Ascending aorta (tissue), 2 donors: ENCODE measurements at regions not wholly inside any gene's neighbourhood (a gene's known extent, or its start where the extent isn't known, plus 50 kb on each side); places are given as distances from the start of the nearest gene placed in this dataset.

Experiments used
- DNase-seq, 2 donors: peaks; one replicate each; pipeline ENCODE4 v3.0.0-alpha.2; 2019; ENCODE audit warnings: low spot score in 2 of 2
- H3K27ac ChIP-seq, 2 donors: fragments of 200-600 bp; sonication (generic); one replicate each; pipeline ENCODE4 v1.5.1; 2016 to 2017; ENCODE audit warnings: mild to moderate bottlenecking in 1 of 2
- H3K27me3 ChIP-seq: fragments of 200-600 bp; sonication (generic); one replicate; pipeline ENCODE4 v1.5.1; 2017
- H3K36me3 ChIP-seq, 2 donors: fragments of 200-600 bp; sonication (generic); one replicate each; pipeline ENCODE4 v1.5.1; 2016
- H3K4me1 ChIP-seq, 2 donors: fragments of 200-600 bp; sonication (generic); one replicate each; pipeline ENCODE4 v1.5.1; 2016 to 2017; ENCODE audit warnings: mild to moderate bottlenecking in 1 of 2
- H3K4me3 ChIP-seq, 2 donors: fragments of 200-600 bp; sonication (generic); one replicate each; pipeline ENCODE4 v1.5.1; 2016 to 2017; ENCODE audit warnings: mild to moderate bottlenecking in 1 of 2
- H3K9me3 ChIP-seq, 2 donors: fragments of 200-600 bp; sonication (generic); one replicate each; pipeline ENCODE4 v1.5.1; 2016
- CTCF ChIP-seq, 3 experiments: fragments of 200-600 bp in 2 of 3; fragments of 450-650 bp in 1 of 3; sonication (generic) in 2 of 3; IDR thresholded peaks; one replicate each; pipeline ENCODE4 v1.5.1; 2016 to 2019; ENCODE audit warnings: antibody characterized with exemption in 3 of 3, mild to moderate bottlenecking in 1 of 3, moderate library complexity in 1 of 3
- intact Hi-C: fragments of 100-400 bp; cut with DNase I; formaldehyde crosslinking; loops from one replicate; pipeline ENCODE4 v1.15.1; 2023

- intact Hi-C loops = no loop called here
These were observed 231.2 kb upstream of the LYPLAL1 start for GRCh38 chr1:218942431-218942830.

DNA sequence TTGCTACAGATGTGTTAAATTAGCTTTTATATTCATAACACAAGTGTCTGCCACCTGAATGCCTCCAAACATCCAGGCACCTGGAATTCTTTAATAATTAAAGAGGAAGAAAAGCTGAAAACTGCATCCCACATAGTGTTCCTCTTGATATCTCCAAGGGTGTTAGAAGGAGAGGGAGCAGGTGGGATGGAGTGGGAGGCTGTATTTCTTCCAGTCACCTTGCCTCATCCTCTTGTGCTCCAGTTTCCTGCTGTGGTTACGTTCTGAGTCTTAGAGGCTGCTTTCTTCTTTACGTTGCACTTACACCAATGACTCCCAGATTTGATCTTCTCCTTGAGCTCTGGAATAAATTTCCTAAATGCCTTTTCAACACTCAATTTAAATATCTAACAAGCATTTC, 230.3 kb upstream of the LYPLAL1 start:
- Histone ChIP-seq H3K4me1 (no peaks in the 10 kb centered on the region), H3K4me3 (no peak overlapping the region), H3K27ac (no peak overlapping the region), H3K36me3 (no peaks in the 10 kb centered on the region), H3K9me3 (no peaks in the 10 kb centered on the region), H3K27me3 (no peaks in the 10 kb centered on the region)
- intact Hi-C loops = no loop called here
- no peak for DNase-seq
- no peak for TF ChIP-seq CTCF (IDR thresholded peaks at IDR 0.05)

More at GRCh38 chr1:218942431-218942830, 231.2 kb upstream of the LYPLAL1 start:
- Histone ChIP-seq H3K27me3 (no peaks in the 10 kb centered on the region), H3K4me3 (no peak overlapping the region), H3K27ac (no peak overlapping the region), H3K9me3 (no peaks in the 10 kb centered on the region), H3K4me1 (no peaks in the 10 kb centered on the region), H3K36me3 (no peaks in the 10 kb centered on the region)
- DNase-seq = no peak
- no peak for TF ChIP-seq CTCF (IDR thresholded peaks at IDR 0.05)

DNA sequence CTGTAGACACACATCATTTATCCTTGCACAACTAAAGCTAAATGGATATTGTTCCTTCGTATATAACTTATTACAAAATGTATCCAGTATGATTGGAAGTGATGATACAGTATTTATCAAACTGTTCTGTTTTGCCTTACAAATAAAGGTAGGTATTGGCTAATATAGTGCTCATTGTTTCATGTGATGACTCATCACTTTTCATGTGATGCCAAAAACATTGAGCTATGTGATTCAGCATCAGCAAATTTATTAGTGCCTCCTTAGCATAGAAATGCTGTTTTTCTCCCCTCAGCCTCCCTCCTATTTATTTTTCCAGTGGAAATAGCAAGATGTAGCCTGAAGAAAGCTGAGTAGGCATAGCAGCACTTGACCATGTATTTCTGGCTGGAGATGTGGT, 228.6 kb upstream of the LYPLAL1 start:
- no peak for TF ChIP-seq CTCF (IDR thresholded peaks at IDR 0.05)
- Histone ChIP-seq H3K4me3 (no peak overlapping the region), H3K36me3 (no peaks in the 10 kb centered on the region), H3K27ac (no peak overlapping the region), H3K27me3 (no peaks in the 10 kb centered on the region), H3K9me3 (no peaks in the 10 kb centered on the region), H3K4me1 (no peaks in the 10 kb centered on the region)
- DNase-seq = no peak
- intact Hi-C loops = no loop called here

DNA sequence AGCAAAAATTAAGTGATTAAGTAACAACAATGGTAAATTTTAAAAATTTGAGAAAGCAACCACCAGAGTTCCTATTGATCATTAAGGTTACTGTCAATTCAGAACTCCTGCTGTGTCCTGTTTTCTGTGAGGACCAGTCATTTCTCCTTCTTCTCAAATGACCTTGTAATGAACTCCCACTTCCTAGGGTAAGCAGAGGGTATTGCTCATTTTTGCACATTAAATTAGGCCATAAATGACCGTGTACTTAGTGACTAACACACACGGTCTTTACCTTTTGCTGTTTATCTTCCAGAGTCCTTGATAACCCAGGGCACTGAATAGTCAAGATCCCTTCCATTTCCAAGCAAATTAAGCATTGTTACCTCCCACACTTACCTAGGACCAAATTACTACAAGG, 227.5 kb upstream of the LYPLAL1 start:
- no peaks in the 10 kb centered on the region for H3K4me1 ChIP-seq
- no peak overlapping the region for H3K27ac ChIP-seq
- H3K27me3 ChIP-seq = no peaks in the 10 kb centered on the region
- intact Hi-C loops = no loop called here
- no peak for TF ChIP-seq CTCF (IDR thresholded peaks at IDR 0.05)
- H3K9me3 ChIP-seq = no peaks in the 10 kb centered on the region
- no peak for DNase-seq
- no peaks in the 10 kb centered on the region for H3K36me3 ChIP-seq
- no peak overlapping the region for H3K4me3 ChIP-seq

- H3K9me3 ChIP-seq = no peaks in the 10 kb centered on the region
- DNase-seq = no peak
- TF ChIP-seq CTCF (IDR thresholded peaks at IDR 0.05) = no peak
- no peaks in the 10 kb centered on the region for H3K4me1 ChIP-seq
- no peaks in the 10 kb centered on the region for H3K36me3 ChIP-seq
- no peak overlapping the region for H3K27ac ChIP-seq
- intact Hi-C loops = no loop called here
- no peaks in the 10 kb centered on the region for H3K27me3 ChIP-seq
- H3K4me3 ChIP-seq = no peak overlapping the region
These were observed 225.2 kb upstream of the LYPLAL1 start for GRCh38 chr1:218948446-218948845.

- no peak for TF ChIP-seq CTCF (IDR thresholded peaks at IDR 0.05)
- Histone ChIP-seq H3K4me3 (no peak overlapping the region), H3K36me3 (no peaks in the 10 kb centered on the region), H3K9me3 (no peaks in the 10 kb centered on the region), H3K4me1 (no peaks in the 10 kb centered on the region), H3K27me3 (no peaks in the 10 kb centered on the region), H3K27ac (no peak overlapping the region)
- DNase-seq = no peak
- intact Hi-C loops = no loop called here
These were observed 220.3 kb upstream of the LYPLAL1 start for GRCh38 chr1:218953386-218953785.
